ENCODE measurements at regions not wholly inside any gene's neighbourhood (a gene's known extent, or its start where the extent isn't known, plus 50 kb on each side); places are given as distances from the start of the nearest gene placed in this dataset.

GRCh38 chr1:54459726-54460191, 53.6 kb upstream of the SSBP3 start:
- peaks cover 17% of the 10 kb centered on the region for H3K27me3 Mint-ChIP-seq (ENCODE audit: insufficient read depth)
- H3K27ac Mint-ChIP-seq = no peak overlapping the region

GRCh38 chr1:54459140-54459539, 52.9 kb upstream of the SSBP3 start:
- no peak overlapping the region for H3K27ac Mint-ChIP-seq
- peaks cover 17% of the 10 kb centered on the region for H3K27me3 Mint-ChIP-seq (ENCODE audit: insufficient read depth)
- H3K4me3 Mint-ChIP-seq = no peak overlapping the region
- no peaks in the 10 kb centered on the region for H3K9me3 Mint-ChIP-seq
- peaks cover 13% of the 10 kb centered on the region for H3K4me1 Mint-ChIP-seq (ENCODE audit: low read depth)
- H3K36me3 Mint-ChIP-seq (ENCODE audit: low read depth) = no peaks in the 10 kb centered on the region
- DNase-seq = no peak
- TF ChIP-seq CTCF (IDR thresholded peaks at IDR 0.05) = no peak

More at GRCh38 chr1:54459726-54460191, 53.6 kb upstream of the SSBP3 start:
- TF ChIP-seq CTCF (IDR thresholded peaks at IDR 0.05) = no peak
- Mint-ChIP-seq H3K4me1 (ENCODE audit: low read depth) (peaks cover 19% of the 10 kb centered on the region), H3K36me3 (ENCODE audit: low read depth) (no peaks in the 10 kb centered on the region), H3K4me3 (no peak overlapping the region), H3K9me3 (no peaks in the 10 kb centered on the region)
- no peak for DNase-seq

- Mint-ChIP-seq H3K27ac (no peak overlapping the region), H3K27me3 (ENCODE audit: insufficient read depth) (peaks cover 21% of the 10 kb centered on the region), H3K9me3 (no peaks in the 10 kb centered on the region), H3K4me1 (ENCODE audit: low read depth) (peaks cover 7% of the 10 kb centered on the region), H3K36me3 (ENCODE audit: low read depth) (no peaks in the 10 kb centered on the region), H3K4me3 (no peak overlapping the region)
- no peak for DNase-seq
- no peak for TF ChIP-seq CTCF (IDR thresholded peaks at IDR 0.05)
Observed at GRCh38 chr1:54456921-54457529, 50.8 kb upstream of the SSBP3 start.

GRCh38 chr1:54456361-54456760, 50.2 kb upstream of the SSBP3 start:
- no peak for TF ChIP-seq CTCF (IDR thresholded peaks at IDR 0.05)
- peaks cover 7% of the 10 kb centered on the region for H3K4me1 Mint-ChIP-seq (ENCODE audit: low read depth)
- peaks cover 17% of the 10 kb centered on the region for H3K27me3 Mint-ChIP-seq (ENCODE audit: insufficient read depth)
- DNase-seq = no peak
- H3K4me3 Mint-ChIP-seq = no peak overlapping the region
- H3K9me3 Mint-ChIP-seq = no peaks in the 10 kb centered on the region
- H3K36me3 Mint-ChIP-seq (ENCODE audit: low read depth) = no peaks in the 10 kb centered on the region
- H3K27ac Mint-ChIP-seq = no peak overlapping the region

Data from HFFc6 (cell line).